A549 (cell line): ENCODE measurements at regions not wholly inside any gene's neighbourhood (a gene's known extent, or its start where the extent isn't known, plus 50 kb on each side); places are given as distances from the start of the nearest gene placed in this dataset.

Experiments
- ATAC-seq, 2 experiments: fragments of 200-7000 bp in 1 of 2; fragments of >200 bp in 1 of 2; cut with Nextera tagmentation in 1 of 2; cut with Tn5 transposase in 1 of 2; 3 replicates each; pipeline versions ENCODE4 v1.8.0 to v1.9.1; 2018 to 2020; ENCODE audit warnings: mild to moderate bottlenecking in 1 of 2, moderate library complexity in 1 of 2
- CTCF ChIA-PET: fragments of 300-600 bp; sonication (Branson Sonifier 250); formaldehyde crosslinking; extraction: SDS; loops from one replicate; lab custom pipeline; 2021; ENCODE audit warnings: antibody characterized with exemption, inconsistent platforms; lab: Yijun Ruan, JAX
- POLR2A ChIA-PET: fragments of 350-600 bp; formaldehyde crosslinking; extraction: SDS; loops from one replicate; lab custom pipeline; 2021; ENCODE audit warnings: antibody characterized with exemption, inconsistent platforms; lab: Yijun Ruan, JAX
- DNase-seq, 2 experiments: peaks; one replicate each; pipeline versions ENCODE4 v3.0.0 to v3.0.0-alpha.2; 2011 to 2016; ENCODE audit warnings: low read depth in 1 of 2, low spot score in 1 of 2
- FAIRE-seq: peaks from 2 replicates; lab custom pipeline; 2011; peaks lifted over from hg19 to GRCh38; lab: Jason Lieb, UNC
- H3K27ac ChIP-seq, 2 experiments: fragments of >200 bp; sonication (Bioruptor Twin); formaldehyde crosslinking; 3 replicates each; pipeline ENCODE4 v1.5.1; 2016 to 2017
- H3K4me1 ChIP-seq: fragments of >200 bp; sonication (Bioruptor Twin); formaldehyde crosslinking; 3 replicates; pipeline ENCODE4 v1.6.1; 2016
- H3K4me2 ChIP-seq: fragments of >200 bp; sonication (Bioruptor Twin); formaldehyde crosslinking; 3 replicates; pipeline ENCODE4 v1.6.1; 2016
- H3K4me3 ChIP-seq: fragments of >200 bp; sonication (Bioruptor Twin); formaldehyde crosslinking; 3 replicates; pipeline ENCODE4 v1.5.1; 2016
- H3K9me3 ChIP-seq: fragments of >200 bp; sonication (Bioruptor Twin); formaldehyde crosslinking; 3 replicates; pipeline ENCODE4 v1.6.1; 2016
- BCL3 ChIP-seq: fragments of >200 bp; sonication (Bioruptor Twin); formaldehyde crosslinking; IDR thresholded peaks from 3 replicates; pipeline ENCODE4 v1.6.1; 2016
- CEBPB ChIP-seq, 2 experiments: fragments of >200 bp in 1 of 2; sonication (Bioruptor Twin) in 1 of 2; formaldehyde crosslinking in 1 of 2; IDR thresholded peaks; 2 replicates each; pipeline ENCODE4 v1.6.1; 2012 to 2016
- CHD2 ChIP-seq: fragments of 150-350 bp; IDR thresholded peaks from 2 replicates; pipeline ENCODE4 v1.6.1; 2014; ENCODE audit warnings: low read length; ENCODE audit not compliant: partially characterized antibody
- CHD4 ChIP-seq: fragments of 200-600 bp; sonication (generic); IDR thresholded peaks from 2 replicates; pipeline ENCODE4 v1.6.1; 2016; ENCODE audit warnings: antibody characterized with exemption, mild to moderate bottlenecking, borderline replicate concordance
- CTCF ChIP-seq: fragments of >200 bp; sonication (Bioruptor Twin); formaldehyde crosslinking; IDR thresholded peaks from 3 replicates; pipeline ENCODE4 v1.5.1; 2016
- EP300 ChIP-seq, 2 experiments: fragments of >200 bp; sonication (Bioruptor Twin); formaldehyde crosslinking; IDR thresholded peaks; 2 replicates in 1 of 2; 3 replicates in 1 of 2; pipeline ENCODE4 v1.6.1; 2016 to 2017
- ESRRA ChIP-seq: fragments of 150-350 bp; IDR thresholded peaks from 2 replicates; pipeline ENCODE4 v1.6.1; 2014; ENCODE audit warnings: mild to moderate bottlenecking, low read length, borderline replicate concordance
- FOXS1 ChIP-seq: fragments of 250-450 bp; sonication (Bioruptor Pico); IDR thresholded peaks from 2 replicates; pipeline ENCODE4 v1.5.0; 2020; ENCODE audit warnings: mild to moderate bottlenecking, moderate library complexity
- HOXA7 ChIP-seq: fragments of 250-450 bp; sonication (Bioruptor Pico); IDR thresholded peaks from 2 replicates; pipeline ENCODE4 v1.5.0; 2020; ENCODE audit warnings: mild to moderate bottlenecking, moderate library complexity
- HOXB13 ChIP-seq: fragments of 250-450 bp; sonication (Bioruptor Pico); IDR thresholded peaks from 2 replicates; pipeline ENCODE4 v1.5.0; 2020; ENCODE audit warnings: low read depth, mild to moderate bottlenecking, moderate library complexity
- HOXB5 ChIP-seq: fragments of 250-450 bp; sonication (Bioruptor Pico); IDR thresholded peaks from 2 replicates; pipeline ENCODE4 v1.5.0; 2020; ENCODE audit warnings: mild to moderate bottlenecking, moderate library complexity
- JUN ChIP-seq, 2 experiments: fragments of >200 bp; sonication (Bioruptor Twin); formaldehyde crosslinking; IDR thresholded peaks; 2 replicates in 1 of 2; 3 replicates in 1 of 2; pipeline ENCODE4 v1.6.1; 2016 to 2017
- KDM1A ChIP-seq: fragments of 200-600 bp; sonication (generic); IDR thresholded peaks from 2 replicates; pipeline ENCODE4 v1.6.1; 2016; ENCODE audit warnings: low read depth, mild to moderate bottlenecking
- MAZ ChIP-seq: fragments of 150-350 bp; IDR thresholded peaks from 2 replicates; pipeline ENCODE4 v1.6.1; 2014; ENCODE audit warnings: antibody characterized with exemption, low read depth, low read length, borderline replicate concordance
- MYC ChIP-seq: IDR thresholded peaks from 2 replicates; pipeline ENCODE4 v1.6.1; 2012; ENCODE audit warnings: mild to moderate bottlenecking, inconsistent platforms, low read length, improper control_type of control experiment, borderline replicate concordance
- PHF8 ChIP-seq: fragments of 200-600 bp; sonication (generic); IDR thresholded peaks from 2 replicates; pipeline ENCODE4 v1.6.1; 2016; ENCODE audit warnings: low read depth, mild to moderate bottlenecking, antibody characterized with exemption, moderate library complexity, borderline replicate concordance
- POLR2AphosphoS2 ChIP-seq: conservative IDR thresholded peaks from 2 replicates; pipeline ENCODE4 v1.6.1; 2012; ENCODE audit warnings: low read length, improper control_type of control experiment, inconsistent platforms
- RAD21 ChIP-seq, 2 experiments: fragments of >200 bp in 1 of 2; sonication (Bioruptor Twin) in 1 of 2; formaldehyde crosslinking in 1 of 2; IDR thresholded peaks in 1 of 2; conservative IDR thresholded peaks in 1 of 2; 2 replicates in 1 of 2; 3 replicates in 1 of 2; pipeline ENCODE4 v1.6.1; 2012 to 2018; ENCODE audit warnings: inconsistent platforms in 1 of 2
- RARB ChIP-seq: fragments of 250-450 bp; sonication (Bioruptor Pico); IDR thresholded peaks from 2 replicates; pipeline ENCODE4 v1.8.0; 2021; ENCODE audit warnings: mild to moderate bottlenecking, moderate library complexity
- RCOR1 ChIP-seq: fragments of 150-350 bp; IDR thresholded peaks from 2 replicates; pipeline ENCODE4 v1.6.1; 2014; ENCODE audit warnings: antibody characterized with exemption, low read length, low read depth
- RFX5 ChIP-seq: fragments of 450-650 bp; IDR thresholded peaks from 2 replicates; pipeline ENCODE4 v1.7.1; 2014; ENCODE audit warnings: antibody characterized with exemption, mild to moderate bottlenecking, moderate library complexity
- RNF2 ChIP-seq: fragments of 200-600 bp; sonication (generic); IDR thresholded peaks from 2 replicates; pipeline ENCODE4 v1.6.1; 2016; ENCODE audit warnings: low read depth, mild to moderate bottlenecking, antibody characterized with exemption, moderate library complexity, borderline replicate concordance
- SMC3 ChIP-seq: fragments of >200 bp; sonication (Bioruptor Twin); formaldehyde crosslinking; IDR thresholded peaks from 3 replicates; pipeline ENCODE4 v1.6.1; 2018; ENCODE audit warnings: inconsistent platforms
- SREBF2 ChIP-seq: fragments of 450-650 bp; IDR thresholded peaks from 2 replicates; pipeline ENCODE4 v1.6.1; 2014; ENCODE audit warnings: mild to moderate bottlenecking, moderate library complexity
- USF2 ChIP-seq: fragments of 450-650 bp; IDR thresholded peaks from 2 replicates; pipeline ENCODE4 v1.6.1; 2014; ENCODE audit warnings: antibody characterized with exemption
- ZFP36 ChIP-seq: fragments of 450-650 bp; IDR thresholded peaks from 2 replicates; pipeline ENCODE4 v1.6.1; 2014; ENCODE audit warnings: borderline replicate concordance; ENCODE audit not compliant: partially characterized antibody
- WGBS: methylation state at CpG from one replicate; pipeline ENCODE4 v1.1.6; 2017; ENCODE audit errors: missing lambda C conversion rate; 5-methylcytosine and 5-hydroxymethylcytosine counted together
- TF ChIP-seq, protein P1 (sequence below): fragments of >200 bp; sonication (Bioruptor Twin); formaldehyde crosslinking; IDR thresholded peaks from 2 replicates; pipeline ENCODE4 v1.6.1; 2016
- TF ChIP-seq, protein P2 (sequence below): IDR thresholded peaks from 2 replicates; pipeline ENCODE4 v1.6.1; 2012

DNA sequence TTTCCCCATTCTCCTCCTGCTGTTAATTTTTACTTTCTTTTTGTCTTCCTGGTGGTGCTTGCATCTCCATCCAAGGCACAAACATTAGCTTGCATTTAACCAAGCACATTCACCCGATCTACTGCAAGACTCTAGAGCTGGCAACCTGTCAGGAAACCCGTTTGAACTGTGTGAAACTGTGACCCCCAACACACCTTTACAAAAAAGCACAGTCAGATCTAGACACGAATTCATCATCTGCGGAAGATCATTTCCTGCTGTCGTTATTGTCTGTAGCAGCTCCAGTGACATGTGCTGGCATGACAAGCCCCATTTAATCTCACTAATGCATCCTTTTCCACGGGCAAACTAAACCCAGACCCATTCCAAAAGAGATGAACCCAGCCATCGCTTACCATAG lies 340.5 kb downstream of the VRK1 start:
- FAIRE-seq (no peak), ATAC-seq (no peak)
- H3K4me3 ChIP-seq = no peak overlapping the region
- TF ChIP-seq CHD4 = no peak
- no peak for TF ChIP-seq HOXB13 (CRISPR knock-in tag)
- TF ChIP-seq RNF2 = no peak
- TF ChIP-seq CHD2 = no peak
- no peak for TF ChIP-seq RAD21 (conservative IDR thresholded peaks at IDR 0.05 in 1 of 2, IDR thresholded peaks at IDR 0.05 in 1 of 2)
- no peak for TF ChIP-seq USF2
- no peak for TF ChIP-seq PHF8
- TF ChIP-seq, protein P1, sequence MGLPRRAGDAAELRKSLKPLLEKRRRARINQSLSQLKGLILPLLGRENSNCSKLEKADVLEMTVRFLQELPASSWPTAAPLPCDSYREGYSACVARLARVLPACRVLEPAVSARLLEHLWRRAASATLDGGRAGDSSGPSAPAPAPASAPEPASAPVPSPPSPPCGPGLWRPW = no peak
- TF ChIP-seq JUN (IDR thresholded peaks at IDR 0.05) = no peak
- no peak for TF ChIP-seq CTCF
- TF ChIP-seq SREBF2 = no peak
- TF ChIP-seq SMC3 = no peak
- TF ChIP-seq FOXS1 = no peak
- TF ChIP-seq, all 56 proteins: peak for 0
- WGBS = 24% methylated on average over 7 of the region's 7 CpGs
- CTCF ChIA-PET = no interaction called here
- H3K4me2 ChIP-seq = no peak overlapping the region
- no peaks in the 10 kb centered on the region for H3K9me3 ChIP-seq
- no peak overlapping the region for H3K27ac ChIP-seq
- no peaks in the 10 kb centered on the region for H3K4me1 ChIP-seq
- POLR2A ChIA-PET = no interaction called here
- no peak for DNase-seq

- DNase-seq (no peak), FAIRE-seq (no peak), ATAC-seq (no peak)
- 17% methylated on average over 4 of the region's 4 CpGs for WGBS
- H3K27ac ChIP-seq = no peak overlapping the region
- CTCF ChIA-PET = no interaction called here
- H3K9me3 ChIP-seq = no peaks in the 10 kb centered on the region
- H3K4me2 ChIP-seq = no peak overlapping the region
- TF ChIP-seq ESRRA (no peak), PHF8 (no peak), CEBPB (IDR thresholded peaks at IDR 0.05) (no peak), MAZ (no peak), ZFP36 (no peak), RCOR1 (no peak), KDM1A (no peak), FOXS1 (no peak), RARB (CRISPR knock-in tag) (no peak), RFX5 (no peak), EP300 (IDR thresholded peaks at IDR 0.05) (no peak), HOXB5 (CRISPR knock-in tag) (no peak), HOXA7 (CRISPR knock-in tag) (no peak), MYC (no peak), BCL3 (no peak), POLR2AphosphoS2 (no peak)
- TF ChIP-seq, protein P2, sequence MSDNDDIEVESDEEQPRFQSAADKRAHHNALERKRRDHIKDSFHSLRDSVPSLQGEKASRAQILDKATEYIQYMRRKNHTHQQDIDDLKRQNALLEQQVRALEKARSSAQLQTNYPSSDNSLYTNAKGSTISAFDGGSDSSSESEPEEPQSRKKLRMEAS = no peak
- no peak overlapping the region for H3K4me3 ChIP-seq
- no peaks in the 10 kb centered on the region for H3K4me1 ChIP-seq
- POLR2A ChIA-PET = no interaction called here
These were observed 341.6 kb downstream of the VRK1 start for GRCh38 chr14:97138801-97139200.
